ENCODE measurements at regions not wholly inside any gene's neighbourhood (a gene's known extent, or its start where the extent isn't known, plus 50 kb on each side); places are given as distances from the start of the nearest gene placed in this dataset.

DNA sequence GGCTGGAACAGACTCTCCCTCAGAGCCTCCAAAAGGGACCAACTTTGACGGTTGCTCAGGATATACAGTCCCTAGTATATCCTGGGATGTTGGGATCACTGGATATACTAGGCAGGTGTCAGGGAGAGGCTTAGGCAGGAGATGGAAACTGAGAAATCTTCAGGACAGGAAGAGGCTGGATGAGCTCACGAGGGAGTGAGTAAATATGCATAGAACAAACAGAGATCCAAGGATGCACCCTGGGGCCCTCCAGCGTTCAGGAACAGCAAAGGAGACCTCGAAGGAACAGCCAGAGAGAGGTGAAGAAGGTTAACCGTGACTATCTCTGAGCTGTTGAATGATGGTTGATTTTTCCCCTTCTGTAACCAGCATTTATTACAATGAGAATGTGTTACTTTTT is 191.3 kb downstream of the BMP7 start:
- Histone ChIP-seq H3K9me3 (peaks cover 21% of the 10 kb centered on the region), H3K27me3 (no peaks in the 10 kb centered on the region), H3K4me3 (no peak overlapping the region), H3K4me1 (no peaks in the 10 kb centered on the region), H3K27ac (no peak overlapping the region), H3K36me3 (no peaks in the 10 kb centered on the region)
- intact Hi-C loops (cut with DNase I), result no loop called here
- no peak for DNase-seq (ENCODE audit: extremely low spot score in 2 of 2)
- no peak for TF ChIP-seq POLR2AphosphoS5 (IDR thresholded peaks at IDR 0.05; ENCODE audit: insufficient read depth in 1 of 2, low read depth in 1 of 2)

DNA sequence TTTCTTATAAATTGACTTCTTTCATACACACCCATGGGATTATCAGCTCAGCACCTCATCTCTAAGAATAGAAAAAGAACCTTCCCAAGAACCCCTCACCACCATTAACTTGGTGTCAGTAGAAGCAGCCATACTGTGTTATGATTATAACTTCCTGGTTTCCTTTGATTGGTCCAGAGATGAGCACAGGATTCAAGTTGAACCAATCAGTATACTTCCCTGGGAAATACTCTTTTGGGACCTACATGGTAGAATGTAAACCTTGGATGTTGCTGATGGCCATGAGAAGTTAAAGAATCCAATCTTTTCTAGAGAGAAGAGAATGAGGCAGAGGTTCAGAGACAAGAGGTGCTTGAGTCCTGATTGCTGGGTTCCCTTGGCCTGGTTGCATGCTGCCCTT is 190.8 kb downstream of the BMP7 start:
- intact Hi-C loops (cut with DNase I), result no loop called here
- Histone ChIP-seq H3K27ac (no peak overlapping the region), H3K9me3 (peaks cover 21% of the 10 kb centered on the region), H3K4me1 (no peaks in the 10 kb centered on the region), H3K4me3 (no peak overlapping the region), H3K36me3 (no peaks in the 10 kb centered on the region), H3K27me3 (no peaks in the 10 kb centered on the region)
- TF ChIP-seq, protein P1, sequence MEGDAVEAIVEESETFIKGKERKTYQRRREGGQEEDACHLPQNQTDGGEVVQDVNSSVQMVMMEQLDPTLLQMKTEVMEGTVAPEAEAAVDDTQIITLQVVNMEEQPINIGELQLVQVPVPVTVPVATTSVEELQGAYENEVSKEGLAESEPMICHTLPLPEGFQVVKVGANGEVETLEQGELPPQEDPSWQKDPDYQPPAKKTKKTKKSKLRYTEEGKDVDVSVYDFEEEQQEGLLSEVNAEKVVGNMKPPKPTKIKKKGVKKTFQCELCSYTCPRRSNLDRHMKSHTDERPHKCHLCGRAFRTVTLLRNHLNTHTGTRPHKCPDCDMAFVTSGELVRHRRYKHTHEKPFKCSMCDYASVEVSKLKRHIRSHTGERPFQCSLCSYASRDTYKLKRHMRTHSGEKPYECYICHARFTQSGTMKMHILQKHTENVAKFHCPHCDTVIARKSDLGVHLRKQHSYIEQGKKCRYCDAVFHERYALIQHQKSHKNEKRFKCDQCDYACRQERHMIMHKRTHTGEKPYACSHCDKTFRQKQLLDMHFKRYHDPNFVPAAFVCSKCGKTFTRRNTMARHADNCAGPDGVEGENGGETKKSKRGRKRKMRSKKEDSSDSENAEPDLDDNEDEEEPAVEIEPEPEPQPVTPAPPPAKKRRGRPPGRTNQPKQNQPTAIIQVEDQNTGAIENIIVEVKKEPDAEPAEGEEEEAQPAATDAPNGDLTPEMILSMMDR (IDR thresholded peaks at IDR 0.05), result no peak
- no peak for TF ChIP-seq POLR2AphosphoS5 (IDR thresholded peaks at IDR 0.05; ENCODE audit: insufficient read depth in 1 of 2, low read depth in 1 of 2)
- TF ChIP-seq POLR2A (IDR thresholded peaks at IDR 0.05), result no peak
- no peak for DNase-seq (ENCODE audit: extremely low spot score in 2 of 2)

DNA sequence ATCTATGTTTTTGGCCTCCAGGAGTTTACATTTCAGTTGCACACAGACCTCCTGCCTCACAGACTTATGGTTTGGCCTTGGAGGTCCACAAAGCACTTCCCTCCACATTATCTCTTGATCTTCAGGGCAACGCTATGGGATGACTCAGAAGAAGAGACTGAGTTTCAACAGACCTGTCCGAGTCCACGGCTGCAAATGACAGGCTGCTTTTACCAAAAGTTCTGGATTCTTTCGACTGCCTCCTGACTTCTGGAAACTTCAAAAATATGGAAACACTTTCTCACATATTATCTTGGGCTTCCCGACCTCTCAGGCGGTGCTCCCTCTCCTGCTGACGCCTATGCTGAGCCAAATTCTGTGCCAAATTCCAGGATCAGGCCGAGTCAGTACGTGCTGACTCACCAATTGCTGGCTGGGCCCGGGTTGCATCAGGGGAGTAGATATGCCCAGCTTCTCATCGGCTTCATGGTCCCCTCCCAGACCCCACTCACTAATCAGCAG is 190.2 kb downstream of the BMP7 start:
- TF ChIP-seq, protein P1 (IDR thresholded peaks at IDR 0.05), result no peak
- TF ChIP-seq POLR2AphosphoS5 (IDR thresholded peaks at IDR 0.05; ENCODE audit: insufficient read depth in 1 of 2, low read depth in 1 of 2) (no peak), POLR2A (IDR thresholded peaks at IDR 0.05) (no peak)
- intact Hi-C loops (cut with DNase I), result no loop called here
- H3K4me3 ChIP-seq, result no peak overlapping the region
- no peaks in the 10 kb centered on the region for H3K27me3 ChIP-seq
- no peaks in the 10 kb centered on the region for H3K4me1 ChIP-seq
- DNase-seq (ENCODE audit: extremely low spot score in 2 of 2), result no peak
- H3K27ac ChIP-seq, result no peak overlapping the region
- no peaks in the 10 kb centered on the region for H3K36me3 ChIP-seq
- H3K9me3 ChIP-seq, result peaks cover 21% of the 10 kb centered on the region

DNA sequence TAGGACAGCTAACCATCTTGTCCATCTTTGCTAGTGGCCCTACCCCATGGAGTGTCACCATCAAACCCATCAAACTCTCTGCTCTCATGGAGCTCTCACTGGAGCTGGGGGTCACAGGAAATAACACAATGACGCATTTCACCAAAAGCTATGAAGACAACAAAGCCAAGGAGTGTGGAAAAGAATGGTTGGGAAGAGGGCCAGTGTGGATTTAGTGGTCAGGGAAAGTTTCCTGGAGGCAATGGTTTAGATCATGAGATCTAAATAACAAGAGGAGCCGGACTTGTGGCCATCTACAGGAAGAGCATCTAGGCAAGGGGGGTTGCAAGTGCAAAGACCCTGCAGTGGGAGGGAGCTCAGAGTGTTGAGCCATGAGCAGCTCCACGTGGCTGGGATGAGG is 189.5 kb downstream of the BMP7 start:
- no peaks in the 10 kb centered on the region for H3K4me1 ChIP-seq
- no peak overlapping the region for H3K27ac ChIP-seq
- no peak overlapping the region for H3K4me3 ChIP-seq
- TF ChIP-seq POLR2AphosphoS5 (IDR thresholded peaks at IDR 0.05; ENCODE audit: insufficient read depth in 1 of 2, low read depth in 1 of 2) (no peak), POLR2A (IDR thresholded peaks at IDR 0.05) (no peak)
- TF ChIP-seq, protein P1 (IDR thresholded peaks at IDR 0.05), result no peak
- DNase-seq (ENCODE audit: extremely low spot score in 2 of 2), result no peak
- H3K36me3 ChIP-seq, result no peaks in the 10 kb centered on the region
- intact Hi-C loops (cut with DNase I), result no loop called here
- H3K9me3 ChIP-seq, result peaks cover 21% of the 10 kb centered on the region
- no peaks in the 10 kb centered on the region for H3K27me3 ChIP-seq

DNA sequence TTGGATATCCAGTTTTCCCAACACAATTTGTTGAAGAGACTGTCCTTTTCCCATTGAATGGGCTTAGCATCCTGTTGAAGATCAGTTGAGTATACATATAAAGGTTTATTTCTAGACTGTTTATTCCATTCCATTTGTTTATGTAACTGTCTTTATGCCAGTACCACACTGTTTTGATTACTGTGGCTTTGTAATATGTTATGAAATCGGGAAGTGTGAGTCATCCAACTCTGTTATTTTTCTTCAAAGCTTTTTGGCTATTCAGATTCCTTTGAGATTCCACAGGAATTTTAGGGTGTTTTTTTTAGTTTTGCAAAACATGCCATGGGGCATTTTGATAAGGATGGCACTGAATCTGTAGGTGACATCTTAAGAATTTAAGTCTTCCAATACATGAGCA is 188.3 kb downstream of the BMP7 start:
- Histone ChIP-seq H3K4me3 (no peak overlapping the region), H3K4me1 (no peaks in the 10 kb centered on the region), H3K36me3 (no peaks in the 10 kb centered on the region), H3K27ac (no peak overlapping the region), H3K9me3 (peaks cover 21% of the 10 kb centered on the region), H3K27me3 (no peaks in the 10 kb centered on the region)
- TF ChIP-seq POLR2A (IDR thresholded peaks at IDR 0.05), result no peak
- TF ChIP-seq POLR2AphosphoS5 (IDR thresholded peaks at IDR 0.05; ENCODE audit: insufficient read depth in 1 of 2, low read depth in 1 of 2), result no peak
- TF ChIP-seq, protein P1 (IDR thresholded peaks at IDR 0.05), result no peak
- no peak for DNase-seq (ENCODE audit: extremely low spot score in 2 of 2)
- intact Hi-C loops (cut with DNase I), result no loop called here

Data from vagina (tissue), 2 donors.